GM23338 (cell line): ENCODE measurements at regions not wholly inside any gene's neighbourhood (a gene's known extent, or its start where the extent isn't known, plus 50 kb on each side); places are given as distances from the start of the nearest gene placed in this dataset.

Experiments
- CREB1 ChIP-seq: fragments of 250-450 bp; sonication (Bioruptor Pico); IDR thresholded peaks from 2 replicates; pipeline ENCODE4 v1.5.0; 2020; ENCODE audit warnings: low read depth, mild to moderate bottlenecking, moderate library complexity
- EZH2 ChIP-seq: fragments of 200-600 bp; sonication (generic); IDR thresholded peaks from one replicate; pipeline ENCODE4 v1.8.0; 2017; ENCODE audit warnings: antibody characterized with exemption, mild to moderate bottlenecking, low read depth; ENCODE audit not compliant: unreplicated experiment
- EZH2phosphoT487 ChIP-seq: fragments of 200-600 bp; sonication (generic); IDR thresholded peaks from one replicate; pipeline ENCODE4 v1.8.1; 2018; ENCODE audit warnings: antibody characterized with exemption; ENCODE audit not compliant: unreplicated experiment
- POLR2AphosphoS5 ChIP-seq: IDR thresholded peaks from 2 replicates; pipeline ENCODE4 v1.6.1; 2016; ENCODE audit warnings: antibody characterized with exemption, low read depth
- TF ChIP-seq, protein P1 (sequence below), 2 experiments: fragments of 200-600 bp in 1 of 2; sonication (generic) in 1 of 2; conservative IDR thresholded peaks; 2 replicates each; pipeline versions ENCODE4 v1.5.1 to v1.6.1; 2016 to 2017; ENCODE audit warnings: antibody characterized with exemption in 2 of 2, low read depth in 2 of 2, mild to moderate bottlenecking in 2 of 2, moderate library complexity in 1 of 2
- TF ChIP-seq, protein P2 (sequence below): IDR thresholded peaks from one replicate; pipeline ENCODE4 v1.6.1; 2018; ENCODE audit warnings: antibody characterized with exemption; ENCODE audit not compliant: unreplicated experiment
- TF ChIP-seq, protein P3 (sequence below): IDR thresholded peaks from 2 replicates; pipeline ENCODE4 v1.6.1; 2016; ENCODE audit warnings: antibody characterized with exemption

DNA sequence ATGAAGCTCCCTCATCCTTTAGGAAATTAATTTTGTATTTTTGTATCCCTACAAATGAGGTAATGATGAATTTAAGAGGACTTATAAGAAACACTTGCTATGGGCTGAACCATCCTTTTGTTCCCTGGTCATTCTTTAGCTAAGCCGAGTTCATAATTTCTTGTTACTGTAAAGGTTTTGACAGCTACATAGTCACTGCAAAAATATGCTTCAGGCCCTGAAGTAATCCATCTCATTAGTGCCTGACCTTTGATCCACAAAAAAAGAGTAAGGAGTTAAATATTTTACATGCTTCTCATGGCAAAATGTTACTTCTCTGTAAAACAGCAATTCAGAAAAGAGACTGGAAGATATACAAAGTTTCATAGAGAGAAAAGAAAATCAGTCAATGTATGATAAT is 290.6 kb upstream of the SLIT2 start:
- TF ChIP-seq, protein P1, sequence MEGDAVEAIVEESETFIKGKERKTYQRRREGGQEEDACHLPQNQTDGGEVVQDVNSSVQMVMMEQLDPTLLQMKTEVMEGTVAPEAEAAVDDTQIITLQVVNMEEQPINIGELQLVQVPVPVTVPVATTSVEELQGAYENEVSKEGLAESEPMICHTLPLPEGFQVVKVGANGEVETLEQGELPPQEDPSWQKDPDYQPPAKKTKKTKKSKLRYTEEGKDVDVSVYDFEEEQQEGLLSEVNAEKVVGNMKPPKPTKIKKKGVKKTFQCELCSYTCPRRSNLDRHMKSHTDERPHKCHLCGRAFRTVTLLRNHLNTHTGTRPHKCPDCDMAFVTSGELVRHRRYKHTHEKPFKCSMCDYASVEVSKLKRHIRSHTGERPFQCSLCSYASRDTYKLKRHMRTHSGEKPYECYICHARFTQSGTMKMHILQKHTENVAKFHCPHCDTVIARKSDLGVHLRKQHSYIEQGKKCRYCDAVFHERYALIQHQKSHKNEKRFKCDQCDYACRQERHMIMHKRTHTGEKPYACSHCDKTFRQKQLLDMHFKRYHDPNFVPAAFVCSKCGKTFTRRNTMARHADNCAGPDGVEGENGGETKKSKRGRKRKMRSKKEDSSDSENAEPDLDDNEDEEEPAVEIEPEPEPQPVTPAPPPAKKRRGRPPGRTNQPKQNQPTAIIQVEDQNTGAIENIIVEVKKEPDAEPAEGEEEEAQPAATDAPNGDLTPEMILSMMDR (conservative IDR thresholded peaks at IDR 0.05; ENCODE audit: low read depth in 2 of 2) = no peak
- TF ChIP-seq, protein P2, sequence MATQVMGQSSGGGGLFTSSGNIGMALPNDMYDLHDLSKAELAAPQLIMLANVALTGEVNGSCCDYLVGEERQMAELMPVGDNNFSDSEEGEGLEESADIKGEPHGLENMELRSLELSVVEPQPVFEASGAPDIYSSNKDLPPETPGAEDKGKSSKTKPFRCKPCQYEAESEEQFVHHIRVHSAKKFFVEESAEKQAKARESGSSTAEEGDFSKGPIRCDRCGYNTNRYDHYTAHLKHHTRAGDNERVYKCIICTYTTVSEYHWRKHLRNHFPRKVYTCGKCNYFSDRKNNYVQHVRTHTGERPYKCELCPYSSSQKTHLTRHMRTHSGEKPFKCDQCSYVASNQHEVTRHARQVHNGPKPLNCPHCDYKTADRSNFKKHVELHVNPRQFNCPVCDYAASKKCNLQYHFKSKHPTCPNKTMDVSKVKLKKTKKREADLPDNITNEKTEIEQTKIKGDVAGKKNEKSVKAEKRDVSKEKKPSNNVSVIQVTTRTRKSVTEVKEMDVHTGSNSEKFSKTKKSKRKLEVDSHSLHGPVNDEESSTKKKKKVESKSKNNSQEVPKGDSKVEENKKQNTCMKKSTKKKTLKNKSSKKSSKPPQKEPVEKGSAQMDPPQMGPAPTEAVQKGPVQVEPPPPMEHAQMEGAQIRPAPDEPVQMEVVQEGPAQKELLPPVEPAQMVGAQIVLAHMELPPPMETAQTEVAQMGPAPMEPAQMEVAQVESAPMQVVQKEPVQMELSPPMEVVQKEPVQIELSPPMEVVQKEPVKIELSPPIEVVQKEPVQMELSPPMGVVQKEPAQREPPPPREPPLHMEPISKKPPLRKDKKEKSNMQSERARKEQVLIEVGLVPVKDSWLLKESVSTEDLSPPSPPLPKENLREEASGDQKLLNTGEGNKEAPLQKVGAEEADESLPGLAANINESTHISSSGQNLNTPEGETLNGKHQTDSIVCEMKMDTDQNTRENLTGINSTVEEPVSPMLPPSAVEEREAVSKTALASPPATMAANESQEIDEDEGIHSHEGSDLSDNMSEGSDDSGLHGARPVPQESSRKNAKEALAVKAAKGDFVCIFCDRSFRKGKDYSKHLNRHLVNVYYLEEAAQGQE = no peak
- TF ChIP-seq EZH2 (no peak), EZH2phosphoT487 (no peak), POLR2AphosphoS5 (no peak), CREB1 (no peak)
- TF ChIP-seq, protein P3, sequence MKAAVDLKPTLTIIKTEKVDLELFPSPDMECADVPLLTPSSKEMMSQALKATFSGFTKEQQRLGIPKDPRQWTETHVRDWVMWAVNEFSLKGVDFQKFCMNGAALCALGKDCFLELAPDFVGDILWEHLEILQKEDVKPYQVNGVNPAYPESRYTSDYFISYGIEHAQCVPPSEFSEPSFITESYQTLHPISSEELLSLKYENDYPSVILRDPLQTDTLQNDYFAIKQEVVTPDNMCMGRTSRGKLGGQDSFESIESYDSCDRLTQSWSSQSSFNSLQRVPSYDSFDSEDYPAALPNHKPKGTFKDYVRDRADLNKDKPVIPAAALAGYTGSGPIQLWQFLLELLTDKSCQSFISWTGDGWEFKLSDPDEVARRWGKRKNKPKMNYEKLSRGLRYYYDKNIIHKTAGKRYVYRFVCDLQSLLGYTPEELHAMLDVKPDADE = no peak
